NCI-H748 (cell line): ENCODE measurements at regions not wholly inside any gene's neighbourhood (a gene's known extent, or its start where the extent isn't known, plus 50 kb on each side); places are given as distances from the start of the nearest gene placed in this dataset.

Experiments
- DNase-seq: peaks from one replicate; lab custom pipeline; 2025; ENCODE audit not compliant: unreplicated experiment; lab: John Stamatoyannopoulos, UW

- peak; percentile 4 for DNase-seq
Measured at GRCh38 chr4:102439812-102440211, 61.3 kb upstream of the NFKB1 start.

GRCh38 chr4:102440498-102440897 is 60.7 kb upstream of the NFKB1 start:
- DNase-seq: no peak

- no peak for DNase-seq
Measured at GRCh38 chr4:102441978-102442911, 58.9 kb upstream of the NFKB1 start.

- no peak for DNase-seq
Measured at GRCh38 chr4:102444752-102445151, 56.4 kb upstream of the NFKB1 start.

GRCh38 chr4:102445213-102445612 is 55.9 kb upstream of the NFKB1 start:
- no peak for DNase-seq

- no peak for DNase-seq
Measured at GRCh38 chr4:102447413-102447812, 53.7 kb upstream of the NFKB1 start.

- peak; percentile 71 for DNase-seq
Measured at GRCh38 chr4:102449751-102450352, 51.3 kb upstream of the NFKB1 start.

GRCh38 chr4:102451266-102451665 is 49.9 kb upstream of the NFKB1 start:
- DNase-seq: no peak
